B cell (primary cell): ENCODE measurements at regions not wholly inside any gene's neighbourhood (a gene's known extent, or its start where the extent isn't known, plus 50 kb on each side); places are given as distances from the start of the nearest gene placed in this dataset.

Experiments
- EZH2 ChIP-seq: IDR thresholded peaks from 2 replicates; pipeline ENCODE4 v1.6.1; 2012; ENCODE audit warnings: borderline replicate concordance, low read depth, mild to moderate bottlenecking, moderate library complexity, low read length; ENCODE audit not compliant: insufficient read depth, poor library complexity, severe bottlenecking
- TF ChIP-seq, protein P1 (sequence below): fragments of 200-600 bp; IDR thresholded peaks from one replicate; pipeline ENCODE4 v1.8.0; 2022; ENCODE audit warnings: antibody characterized with exemption, mild to moderate bottlenecking

GRCh38 chr11:123249354-123249753, 54.3 kb upstream of the CLMP start:
- TF ChIP-seq, protein P1, sequence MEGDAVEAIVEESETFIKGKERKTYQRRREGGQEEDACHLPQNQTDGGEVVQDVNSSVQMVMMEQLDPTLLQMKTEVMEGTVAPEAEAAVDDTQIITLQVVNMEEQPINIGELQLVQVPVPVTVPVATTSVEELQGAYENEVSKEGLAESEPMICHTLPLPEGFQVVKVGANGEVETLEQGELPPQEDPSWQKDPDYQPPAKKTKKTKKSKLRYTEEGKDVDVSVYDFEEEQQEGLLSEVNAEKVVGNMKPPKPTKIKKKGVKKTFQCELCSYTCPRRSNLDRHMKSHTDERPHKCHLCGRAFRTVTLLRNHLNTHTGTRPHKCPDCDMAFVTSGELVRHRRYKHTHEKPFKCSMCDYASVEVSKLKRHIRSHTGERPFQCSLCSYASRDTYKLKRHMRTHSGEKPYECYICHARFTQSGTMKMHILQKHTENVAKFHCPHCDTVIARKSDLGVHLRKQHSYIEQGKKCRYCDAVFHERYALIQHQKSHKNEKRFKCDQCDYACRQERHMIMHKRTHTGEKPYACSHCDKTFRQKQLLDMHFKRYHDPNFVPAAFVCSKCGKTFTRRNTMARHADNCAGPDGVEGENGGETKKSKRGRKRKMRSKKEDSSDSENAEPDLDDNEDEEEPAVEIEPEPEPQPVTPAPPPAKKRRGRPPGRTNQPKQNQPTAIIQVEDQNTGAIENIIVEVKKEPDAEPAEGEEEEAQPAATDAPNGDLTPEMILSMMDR, result no peak
- TF ChIP-seq EZH2, result no peak
